Cardiac fibroblast (primary cell): ENCODE measurements at regions not wholly inside any gene's neighbourhood (a gene's known extent, or its start where the extent isn't known, plus 50 kb on each side); places are given as distances from the start of the nearest gene placed in this dataset.

ENCODE experiments used
- DNase-seq, 2 donors: peaks; one replicate each; pipeline versions ENCODE4 v3.0.0 to v3.0.0-alpha.2; 2010; ENCODE audit warnings: low read depth in 2 of 2
- H3K4me3 ChIP-seq, 2 donors: replicated peaks in 1 of 2; 1 replicate in 1 of 2; 2 replicates in 1 of 2; pipeline ENCODE4 v1.5.1; 2011; ENCODE audit warnings: low read depth in 2 of 2, low read length in 2 of 2, mild to moderate bottlenecking in 2 of 2, moderate library complexity in 1 of 2
- TF ChIP-seq, protein P1 (sequence below): IDR thresholded peaks from one replicate; pipeline ENCODE4 v1.5.1; 2011; ENCODE audit warnings: low read depth, mild to moderate bottlenecking, low read length, inconsistent platforms

- DNase-seq: no peak
- TF ChIP-seq, protein P1, sequence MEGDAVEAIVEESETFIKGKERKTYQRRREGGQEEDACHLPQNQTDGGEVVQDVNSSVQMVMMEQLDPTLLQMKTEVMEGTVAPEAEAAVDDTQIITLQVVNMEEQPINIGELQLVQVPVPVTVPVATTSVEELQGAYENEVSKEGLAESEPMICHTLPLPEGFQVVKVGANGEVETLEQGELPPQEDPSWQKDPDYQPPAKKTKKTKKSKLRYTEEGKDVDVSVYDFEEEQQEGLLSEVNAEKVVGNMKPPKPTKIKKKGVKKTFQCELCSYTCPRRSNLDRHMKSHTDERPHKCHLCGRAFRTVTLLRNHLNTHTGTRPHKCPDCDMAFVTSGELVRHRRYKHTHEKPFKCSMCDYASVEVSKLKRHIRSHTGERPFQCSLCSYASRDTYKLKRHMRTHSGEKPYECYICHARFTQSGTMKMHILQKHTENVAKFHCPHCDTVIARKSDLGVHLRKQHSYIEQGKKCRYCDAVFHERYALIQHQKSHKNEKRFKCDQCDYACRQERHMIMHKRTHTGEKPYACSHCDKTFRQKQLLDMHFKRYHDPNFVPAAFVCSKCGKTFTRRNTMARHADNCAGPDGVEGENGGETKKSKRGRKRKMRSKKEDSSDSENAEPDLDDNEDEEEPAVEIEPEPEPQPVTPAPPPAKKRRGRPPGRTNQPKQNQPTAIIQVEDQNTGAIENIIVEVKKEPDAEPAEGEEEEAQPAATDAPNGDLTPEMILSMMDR: no peak
- no peak overlapping the region for H3K4me3 ChIP-seq
These were observed 69.7 kb upstream of the LARS2 start for GRCh38 chr3:45318689-45319088.

DNA sequence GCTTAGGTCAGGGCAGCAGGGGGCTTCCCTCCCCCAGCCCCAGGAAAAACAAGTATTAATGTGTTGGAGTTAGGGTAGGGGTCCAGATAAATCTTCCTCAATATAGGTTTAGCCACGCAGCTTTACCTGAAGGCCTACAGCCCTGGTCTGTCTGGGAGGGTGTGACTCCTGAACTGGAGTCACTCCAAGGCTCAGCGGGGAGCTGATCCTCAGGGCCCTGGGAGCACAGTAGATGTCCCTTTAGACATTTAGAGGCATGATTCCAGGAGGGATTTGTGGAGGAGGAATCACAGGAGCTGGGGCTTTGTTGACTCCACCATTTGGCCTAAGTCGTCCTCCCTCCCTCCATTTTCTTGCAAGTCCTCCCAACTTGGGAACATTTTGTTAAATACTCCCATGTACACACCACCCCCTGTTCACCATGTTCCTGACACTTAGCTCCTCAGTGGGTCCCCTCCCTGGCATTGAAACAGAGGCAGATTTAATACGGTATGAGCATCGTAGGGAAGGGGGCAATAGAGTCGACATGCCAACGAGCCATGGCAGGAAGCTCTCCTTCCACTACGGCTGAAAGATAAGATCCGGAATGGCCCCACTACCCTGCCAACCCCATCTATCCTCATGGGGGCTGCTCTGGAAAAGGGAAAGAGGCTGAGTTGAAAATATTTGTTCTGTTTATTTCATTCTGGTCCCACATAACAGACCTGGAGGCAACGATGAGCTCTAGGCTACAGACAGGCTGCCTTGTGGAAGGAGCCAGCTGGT, 69.0 kb upstream of the LARS2 start:
- no peak overlapping the region for H3K4me3 ChIP-seq
- TF ChIP-seq, protein P1: no peak
- no peak for DNase-seq

- no peak overlapping the region for H3K4me3 ChIP-seq
- TF ChIP-seq, protein P1: no peak
- no peak for DNase-seq
These were observed 68.4 kb upstream of the LARS2 start for GRCh38 chr3:45319996-45320305.

DNA sequence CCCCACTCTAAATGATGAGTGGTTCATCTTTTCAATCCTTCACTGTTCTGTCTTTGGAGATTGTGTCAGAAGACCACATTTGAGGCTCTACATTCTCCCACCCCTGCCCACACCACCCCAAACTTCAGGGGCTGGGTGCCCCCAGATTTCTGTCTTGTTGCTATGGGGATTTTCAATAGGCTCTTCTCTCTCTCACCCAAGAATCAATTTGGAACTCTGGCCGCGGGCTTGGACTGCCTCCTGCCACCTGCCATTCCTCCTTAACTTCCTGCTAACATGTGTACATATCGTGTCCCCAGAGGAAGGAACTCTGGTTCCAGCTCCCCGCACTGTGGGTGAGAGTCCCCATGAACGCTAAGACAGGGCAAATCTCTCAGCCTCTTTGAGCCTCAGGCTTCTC, 67.4 kb upstream of the LARS2 start:
- DNase-seq: no peak
- TF ChIP-seq, protein P1: no peak
- H3K4me3 ChIP-seq: no peak overlapping the region

DNA sequence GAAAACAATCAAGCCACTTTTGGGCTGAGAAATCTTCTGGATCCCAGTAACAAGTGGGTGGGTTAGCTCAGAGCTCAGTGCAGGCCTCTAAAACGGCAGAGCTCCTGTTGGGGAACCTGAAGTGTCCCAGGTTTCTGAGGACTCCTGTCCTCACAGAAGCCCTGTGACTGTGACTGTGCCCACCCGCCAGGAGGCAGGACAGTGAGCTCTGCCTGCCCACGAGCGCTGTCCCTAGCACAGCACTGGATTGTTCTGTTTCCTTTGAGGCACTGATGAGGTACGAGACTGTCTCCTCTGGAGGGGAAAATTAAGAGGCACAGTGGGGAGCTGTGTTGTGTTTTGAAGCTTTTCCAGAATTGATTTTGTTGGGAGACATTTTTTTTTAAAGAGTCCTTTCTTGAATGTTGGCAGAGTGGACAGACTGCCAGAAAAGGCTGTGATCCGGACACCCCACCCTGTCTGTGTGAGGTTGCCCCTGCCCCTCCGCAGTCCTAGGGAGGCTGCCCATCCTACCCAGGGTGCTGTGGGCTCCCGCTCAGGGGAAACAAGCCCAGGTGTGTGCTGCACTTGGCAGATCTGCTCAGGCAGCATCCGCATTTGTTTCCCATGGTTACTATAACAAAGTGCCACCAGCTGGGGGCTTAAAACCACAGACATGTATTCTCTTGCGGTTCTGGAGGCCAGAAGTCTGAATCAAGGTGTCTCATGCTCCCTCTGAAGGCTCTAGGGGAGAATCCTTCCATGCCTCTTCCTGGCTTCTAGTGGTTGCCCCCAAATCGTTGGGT, 66.6 kb upstream of the LARS2 start:
- H3K4me3 ChIP-seq: no peak overlapping the region
- no peak for DNase-seq
- TF ChIP-seq, protein P1: no peak

- H3K4me3 ChIP-seq: no peak overlapping the region
- TF ChIP-seq, protein P1: no peak
- DNase-seq: no peak
These were observed 65.8 kb upstream of the LARS2 start for GRCh38 chr3:45322616-45323015.
